Natural killer cell (primary cell): ENCODE measurements at regions not wholly inside any gene's neighbourhood (a gene's known extent, or its start where the extent isn't known, plus 50 kb on each side); places are given as distances from the start of the nearest gene placed in this dataset.

Experiments used
- ATAC-seq, 3 donors: fragments of 150-1000 bp in 2 of 3; fragments of 200-7000 bp in 1 of 3; cut with Tn5 transposase; 1 replicate in 1 of 3; 2 replicates in 2 of 3; pipeline ENCODE4 v1.10.0; 2021; ENCODE audit warnings: mild to moderate bottlenecking in 2 of 3, moderate library complexity in 2 of 3
- DNase-seq, 2 donors: peaks; one replicate each; pipeline versions ENCODE4 v3.0.0 to v3.0.0-alpha.2; 2013 to 2021; ENCODE audit warnings: mixed read lengths in 1 of 2
- H3K27ac ChIP-seq: one replicate; pipeline ENCODE4 v1.5.1; 2013; ENCODE audit warnings: mild to moderate bottlenecking, low read length
- H3K27me3 ChIP-seq: one replicate; pipeline ENCODE4 v1.6.1; 2013; ENCODE audit warnings: low read length; ENCODE audit not compliant: control insufficient read depth, insufficient read depth
- H3K36me3 ChIP-seq: one replicate; pipeline ENCODE4 v1.6.1; 2013; ENCODE audit warnings: low read length; ENCODE audit not compliant: control insufficient read depth, insufficient read depth
- H3K4me1 ChIP-seq: one replicate; pipeline ENCODE4 v1.6.1; 2013; ENCODE audit warnings: low read length; ENCODE audit not compliant: control insufficient read depth, insufficient read depth
- H3K4me3 ChIP-seq: one replicate; pipeline ENCODE4 v1.5.1; 2013; ENCODE audit warnings: low read length
- H3K9me3 ChIP-seq: one replicate; pipeline ENCODE4 v1.6.1; 2013; ENCODE audit warnings: low read length; ENCODE audit not compliant: control insufficient read depth, insufficient read depth
- H3K27ac Mint-ChIP-seq, 2 donors: one replicate each; pipeline ENCODE4 v1.8.0; 2022; ENCODE audit warnings: mild to moderate bottlenecking in 2 of 2, mixed read lengths in 2 of 2, moderate library complexity in 1 of 2
- H3K27me3 Mint-ChIP-seq, 2 donors: one replicate each; pipeline ENCODE4 v1.8.0; 2022; ENCODE audit warnings: low read depth in 2 of 2, mixed read lengths in 2 of 2
- H3K36me3 Mint-ChIP-seq: one replicate; pipeline ENCODE4 v1.8.0; 2022; ENCODE audit warnings: mixed read lengths
- H3K4me1 Mint-ChIP-seq, 2 donors: one replicate each; pipeline ENCODE4 v1.8.0; 2022; ENCODE audit warnings: mixed read lengths in 2 of 2
- H3K4me3 Mint-ChIP-seq: one replicate; pipeline ENCODE4 v1.8.0; 2022; ENCODE audit warnings: mild to moderate bottlenecking, moderate library complexity, mixed read lengths
- H3K9me3 Mint-ChIP-seq, 2 donors: one replicate each; pipeline ENCODE4 v1.8.0; 2022; ENCODE audit warnings: mixed read lengths in 2 of 2
- WGBS: methylation state at CpG from one replicate; pipeline ENCODE4 v1.1.7; 2013; ENCODE audit warnings: missing lambda C conversion rate; ENCODE audit not compliant: insufficient coverage; 5-methylcytosine and 5-hydroxymethylcytosine counted together
- intact Hi-C: fragments of 100-400 bp; cut with micrococcal nuclease; formaldehyde crosslinking; loops from one replicate; pipeline ENCODE4 v1.14.2; 2022
- TF ChIP-seq, protein P1 (sequence below): fragments of 200-600 bp; IDR thresholded peaks from one replicate; pipeline ENCODE4 v1.8.0; 2022; ENCODE audit warnings: antibody characterized with exemption

DNA sequence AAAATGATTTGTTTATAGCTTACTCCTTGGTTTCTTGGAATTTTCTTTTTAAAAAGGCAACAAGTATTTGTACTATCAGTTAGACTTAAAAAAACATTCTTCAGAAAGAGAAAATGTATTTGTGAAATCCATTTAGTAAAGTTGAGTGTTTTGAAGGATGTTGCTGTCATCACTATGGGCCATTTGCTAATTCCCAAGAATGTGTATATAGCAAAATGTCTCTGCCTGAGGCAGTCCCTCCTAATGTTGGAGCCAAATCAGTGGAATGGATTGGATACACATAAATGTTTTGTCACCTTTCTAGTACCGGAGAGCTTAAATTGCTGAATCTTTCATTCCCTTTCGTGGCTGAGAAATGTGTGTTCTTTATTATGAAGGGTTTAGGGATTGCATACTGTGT lies 890.2 kb upstream of the ZEB2 start:
- H3K9me3 ChIP-seq = peaks cover 3% of the 10 kb centered on the region
- WGBS = 94% methylated on average over 2 of the region's 2 CpGs
- H3K27me3 ChIP-seq = peaks cover 31% of the 10 kb centered on the region
- no peak overlapping the region for H3K4me3 ChIP-seq
- H3K4me1 ChIP-seq = peaks cover 8% of the 10 kb centered on the region
- DNase-seq (no peak), ATAC-seq (no peak)
- peaks cover 15 to 16% of the 10 kb centered on the region in 2 donors for H3K4me1 Mint-ChIP-seq
- no peaks in the 10 kb centered on the region for H3K36me3 Mint-ChIP-seq
- H3K36me3 ChIP-seq = no peaks in the 10 kb centered on the region
- no peak overlapping the region for H3K27ac Mint-ChIP-seq
- intact Hi-C loops = no loop called here
- no peaks in the 10 kb centered on the region for H3K9me3 Mint-ChIP-seq
- H3K27me3 Mint-ChIP-seq = peaks cover 41 to 73% of the 10 kb centered on the region in 2 donors
- no peak overlapping the region for H3K4me3 Mint-ChIP-seq
- H3K27ac ChIP-seq = no peak overlapping the region
- TF ChIP-seq, protein P1, sequence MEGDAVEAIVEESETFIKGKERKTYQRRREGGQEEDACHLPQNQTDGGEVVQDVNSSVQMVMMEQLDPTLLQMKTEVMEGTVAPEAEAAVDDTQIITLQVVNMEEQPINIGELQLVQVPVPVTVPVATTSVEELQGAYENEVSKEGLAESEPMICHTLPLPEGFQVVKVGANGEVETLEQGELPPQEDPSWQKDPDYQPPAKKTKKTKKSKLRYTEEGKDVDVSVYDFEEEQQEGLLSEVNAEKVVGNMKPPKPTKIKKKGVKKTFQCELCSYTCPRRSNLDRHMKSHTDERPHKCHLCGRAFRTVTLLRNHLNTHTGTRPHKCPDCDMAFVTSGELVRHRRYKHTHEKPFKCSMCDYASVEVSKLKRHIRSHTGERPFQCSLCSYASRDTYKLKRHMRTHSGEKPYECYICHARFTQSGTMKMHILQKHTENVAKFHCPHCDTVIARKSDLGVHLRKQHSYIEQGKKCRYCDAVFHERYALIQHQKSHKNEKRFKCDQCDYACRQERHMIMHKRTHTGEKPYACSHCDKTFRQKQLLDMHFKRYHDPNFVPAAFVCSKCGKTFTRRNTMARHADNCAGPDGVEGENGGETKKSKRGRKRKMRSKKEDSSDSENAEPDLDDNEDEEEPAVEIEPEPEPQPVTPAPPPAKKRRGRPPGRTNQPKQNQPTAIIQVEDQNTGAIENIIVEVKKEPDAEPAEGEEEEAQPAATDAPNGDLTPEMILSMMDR = no peak

GRCh38 chr2:145408980-145409379 lies 889.1 kb upstream of the ZEB2 start:
- intact Hi-C loops = no loop called here
- H3K4me1 Mint-ChIP-seq = peaks cover 15 to 16% of the 10 kb centered on the region in 2 donors

GRCh38 chr2:145404690-145405089 lies 884.8 kb upstream of the ZEB2 start:
- ATAC-seq (no peak), DNase-seq (no peak)
- no peaks in the 10 kb centered on the region for H3K36me3 Mint-ChIP-seq
- H3K27ac ChIP-seq = no peak overlapping the region
- H3K4me3 ChIP-seq = no peak overlapping the region
- TF ChIP-seq, protein P1 = no peak
- peaks cover 15 to 28% of the 10 kb centered on the region in 2 donors for H3K27me3 Mint-ChIP-seq
- H3K9me3 Mint-ChIP-seq = no peaks in the 10 kb centered on the region
- H3K9me3 ChIP-seq = no peaks in the 10 kb centered on the region
- 61% methylated on average over 1 of the region's 1 CpG for WGBS
- intact Hi-C loops = no loop called here
- no peaks in the 10 kb centered on the region for H3K36me3 ChIP-seq
- no peak overlapping the region for H3K4me3 Mint-ChIP-seq
- H3K4me1 ChIP-seq = no peaks in the 10 kb centered on the region
- no peaks in the 10 kb centered on the region for H3K4me1 Mint-ChIP-seq
- peaks cover 9% of the 10 kb centered on the region for H3K27me3 ChIP-seq
- H3K27ac Mint-ChIP-seq = no peak overlapping the region

More at GRCh38 chr2:145408980-145409379, 889.1 kb upstream of the ZEB2 start:
- Mint-ChIP-seq H3K9me3 (no peaks in the 10 kb centered on the region), H3K27me3 (peaks cover 36 to 67% of the 10 kb centered on the region in 2 donors), H3K36me3 (no peaks in the 10 kb centered on the region), H3K27ac (no peak overlapping the region), H3K4me3 (no peak overlapping the region)
- Histone ChIP-seq H3K27ac (no peak overlapping the region), H3K36me3 (no peaks in the 10 kb centered on the region), H3K4me1 (peaks cover 8% of the 10 kb centered on the region), H3K4me3 (no peak overlapping the region), H3K27me3 (peaks cover 31% of the 10 kb centered on the region), H3K9me3 (peaks cover 3% of the 10 kb centered on the region)
- ATAC-seq (no peak), DNase-seq (no peak)
- TF ChIP-seq, protein P1 = no peak

GRCh38 chr2:145402706-145403277 lies 882.9 kb upstream of the ZEB2 start:
- TF ChIP-seq, protein P1 = no peak
- H3K36me3 ChIP-seq = no peaks in the 10 kb centered on the region
- Mint-ChIP-seq H3K36me3 (no peaks in the 10 kb centered on the region), H3K9me3 (no peaks in the 10 kb centered on the region), H3K4me3 (no peak overlapping the region), H3K27ac (no peak overlapping the region), H3K27me3 (peaks cover 9 to 19% of the 10 kb centered on the region in 2 donors), H3K4me1 (no peaks in the 10 kb centered on the region)
- intact Hi-C loops = no loop called here
- no peak overlapping the region for H3K27ac ChIP-seq
- no peak overlapping the region for H3K4me3 ChIP-seq
- H3K9me3 ChIP-seq = no peaks in the 10 kb centered on the region
- WGBS = 96% methylated on average over 2 of the region's 2 CpGs
- ATAC-seq = no peak
- peaks cover 3% of the 10 kb centered on the region for H3K27me3 ChIP-seq
- H3K4me1 ChIP-seq = no peaks in the 10 kb centered on the region
- DNase-seq = no peak
